Kasumi-1 (cell line): ENCODE measurements at regions not wholly inside any gene's neighbourhood (a gene's known extent, or its start where the extent isn't known, plus 50 kb on each side); places are given as distances from the start of the nearest gene placed in this dataset.
A peak's percentile ranks its signal among the peaks of the same experiment; 100 is the strongest.

ENCODE experiments used
- DNase-seq, 2 experiments: peaks; one replicate each; lab custom pipeline; 2025; lab: John Stamatoyannopoulos, UW

DNA sequence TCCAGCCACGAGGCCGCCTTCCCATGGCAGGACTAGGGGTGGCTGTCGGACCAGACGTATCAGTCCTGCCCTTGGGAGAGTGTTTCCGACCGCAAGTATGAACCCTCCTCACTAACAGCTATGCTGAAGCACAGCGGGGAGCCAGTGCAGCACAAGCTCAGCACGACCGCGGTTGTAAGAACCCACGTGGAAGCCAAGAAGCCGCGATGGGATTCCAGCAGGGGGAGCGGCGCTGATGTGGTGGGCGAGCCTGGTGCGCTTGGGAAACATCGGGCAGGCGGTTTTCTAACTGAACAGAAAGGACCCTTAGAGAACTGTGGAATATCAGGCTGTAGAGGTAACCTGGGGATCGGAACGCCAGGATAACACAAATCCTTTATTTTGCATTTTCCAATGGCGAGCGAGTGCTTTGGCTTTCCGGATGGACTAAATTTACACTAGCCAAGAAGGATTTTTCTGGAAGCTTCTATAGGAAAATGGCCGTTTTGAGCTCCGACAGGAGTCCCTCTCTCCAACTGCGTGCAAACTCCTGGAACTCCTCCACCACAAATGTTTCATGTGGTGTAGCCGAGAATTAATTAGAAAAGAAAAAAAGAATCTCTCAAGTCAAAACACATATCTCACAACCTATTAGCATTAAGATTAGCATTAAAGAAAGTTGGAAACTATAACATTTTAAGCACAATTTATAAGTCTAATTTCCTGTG is 132.0 kb upstream of the MYCN start:
- no peak for DNase-seq

DNA sequence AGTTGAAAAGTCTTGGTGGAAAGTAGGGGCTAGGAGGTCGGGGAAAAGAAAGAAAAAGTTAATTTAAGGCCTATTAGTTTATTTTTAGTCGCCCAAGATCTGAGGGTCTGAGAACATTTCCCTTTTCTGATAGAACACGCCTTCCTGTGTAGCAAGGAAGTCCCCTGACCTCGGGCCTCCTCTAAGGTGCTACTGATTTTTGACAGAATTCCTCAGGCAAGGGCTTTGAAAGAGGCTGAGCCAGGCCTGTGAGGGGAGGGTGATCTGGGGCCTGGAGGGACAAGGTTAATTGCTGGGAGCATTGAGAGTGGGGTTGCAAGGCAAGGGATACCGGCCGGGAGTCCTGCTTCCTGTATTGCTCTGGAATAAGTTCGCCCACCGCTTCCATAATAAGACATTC is 131.4 kb upstream of the MYCN start:
- peak in 1 of 2 experiments; percentile 2 for DNase-seq

DNA sequence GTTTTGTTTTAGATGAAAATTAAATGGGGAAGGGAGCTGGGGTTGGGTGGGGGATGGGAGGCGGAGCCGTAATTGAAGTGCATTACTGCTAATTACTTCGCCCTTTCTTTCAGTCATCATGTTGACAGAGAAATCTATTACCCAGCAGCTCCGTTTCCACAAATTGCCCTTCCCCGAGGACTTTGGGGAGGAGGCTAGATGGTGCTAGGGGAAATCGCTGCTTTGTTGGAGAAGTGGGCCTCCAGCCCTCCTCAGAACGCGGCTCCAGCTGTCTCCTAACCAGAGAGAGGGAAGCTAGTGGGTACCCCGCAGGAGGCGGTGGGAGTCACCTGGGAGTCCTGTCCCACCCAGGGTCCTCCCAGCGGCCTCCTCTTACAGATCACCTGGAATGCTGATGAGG is 130.9 kb upstream of the MYCN start:
- DNase-seq = no peak

DNA sequence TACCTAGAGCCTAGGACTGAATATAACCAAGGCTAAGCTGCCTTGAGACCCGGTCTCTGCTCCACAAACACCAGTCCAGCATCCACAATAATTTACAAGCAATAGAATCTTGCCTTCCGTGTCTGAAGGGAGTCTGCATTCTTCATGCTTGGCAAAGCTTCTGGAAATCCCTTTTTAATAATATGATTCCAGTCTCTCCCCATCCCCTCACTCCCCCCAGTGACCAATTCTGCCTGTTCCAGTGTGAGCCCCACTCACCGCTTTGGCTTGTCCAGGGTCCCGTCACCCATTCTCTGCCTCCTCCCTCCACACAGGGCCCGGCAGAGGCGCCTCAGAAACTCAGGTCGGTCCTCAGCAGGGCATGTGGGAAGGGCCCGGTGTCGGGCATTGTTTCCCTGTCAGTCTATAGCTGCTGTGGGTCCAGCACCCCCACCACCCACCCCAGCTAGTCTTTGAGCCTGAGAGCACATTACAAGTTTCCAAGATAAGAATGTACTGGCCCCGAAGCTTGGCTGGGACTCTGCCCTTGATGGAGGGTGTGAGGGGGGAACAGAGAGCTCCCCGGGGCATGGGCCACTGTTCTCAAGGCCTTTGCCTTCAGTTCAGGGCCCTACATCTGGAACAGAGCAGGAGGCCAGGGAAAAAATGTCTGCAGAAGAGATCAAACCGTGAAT is 129.7 kb upstream of the MYCN start:
- DNase-seq = no peak

DNA sequence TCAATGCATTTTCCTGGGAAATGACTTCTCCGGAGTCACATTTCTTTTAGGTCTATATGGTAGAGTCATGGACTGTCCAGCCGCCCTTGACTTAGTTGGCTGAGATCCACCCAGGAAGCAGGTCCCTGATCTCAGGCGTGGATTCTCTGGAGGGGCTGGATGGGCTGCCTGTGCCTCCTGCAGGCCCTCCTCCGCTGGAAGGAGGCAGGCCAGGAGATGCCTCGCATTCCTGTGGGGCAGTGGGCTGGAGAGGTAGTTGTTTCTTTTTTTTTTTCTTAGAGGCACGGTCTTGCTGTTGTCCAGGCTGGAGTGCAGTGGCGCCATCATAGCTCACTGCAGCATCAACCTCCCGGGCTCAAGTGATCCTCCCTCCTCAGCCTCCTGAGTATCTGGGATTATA is 129.0 kb upstream of the MYCN start:
- no peak for DNase-seq

DNA sequence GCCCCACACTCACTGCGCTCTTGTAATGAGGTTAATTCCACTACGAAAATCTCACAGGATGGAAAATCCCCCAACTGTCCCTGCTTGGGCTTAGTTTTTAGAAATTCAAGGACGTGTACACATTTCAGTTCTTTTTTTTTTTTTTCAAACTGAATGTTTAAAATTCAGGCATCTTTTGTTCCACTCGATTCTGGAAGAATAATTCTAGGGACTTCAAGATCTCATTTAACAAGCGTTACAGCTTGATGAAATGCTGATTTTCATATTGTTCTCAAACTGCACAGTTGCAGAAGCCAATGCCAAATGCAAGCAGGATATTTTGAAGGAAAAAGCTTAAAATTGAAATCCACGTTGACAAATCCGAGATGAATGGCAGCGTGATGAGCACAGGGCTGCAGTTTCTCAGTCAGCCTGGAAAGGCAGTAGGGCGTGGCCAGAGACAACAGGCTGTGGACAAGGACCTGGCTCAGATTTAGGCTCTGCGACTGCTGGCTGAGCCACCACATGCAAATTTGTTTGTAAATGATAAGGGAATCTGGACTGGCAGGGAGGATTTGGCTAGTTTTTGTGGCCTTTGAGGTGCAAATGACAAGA is 128.1 kb upstream of the MYCN start:
- DNase-seq = no peak

DNA sequence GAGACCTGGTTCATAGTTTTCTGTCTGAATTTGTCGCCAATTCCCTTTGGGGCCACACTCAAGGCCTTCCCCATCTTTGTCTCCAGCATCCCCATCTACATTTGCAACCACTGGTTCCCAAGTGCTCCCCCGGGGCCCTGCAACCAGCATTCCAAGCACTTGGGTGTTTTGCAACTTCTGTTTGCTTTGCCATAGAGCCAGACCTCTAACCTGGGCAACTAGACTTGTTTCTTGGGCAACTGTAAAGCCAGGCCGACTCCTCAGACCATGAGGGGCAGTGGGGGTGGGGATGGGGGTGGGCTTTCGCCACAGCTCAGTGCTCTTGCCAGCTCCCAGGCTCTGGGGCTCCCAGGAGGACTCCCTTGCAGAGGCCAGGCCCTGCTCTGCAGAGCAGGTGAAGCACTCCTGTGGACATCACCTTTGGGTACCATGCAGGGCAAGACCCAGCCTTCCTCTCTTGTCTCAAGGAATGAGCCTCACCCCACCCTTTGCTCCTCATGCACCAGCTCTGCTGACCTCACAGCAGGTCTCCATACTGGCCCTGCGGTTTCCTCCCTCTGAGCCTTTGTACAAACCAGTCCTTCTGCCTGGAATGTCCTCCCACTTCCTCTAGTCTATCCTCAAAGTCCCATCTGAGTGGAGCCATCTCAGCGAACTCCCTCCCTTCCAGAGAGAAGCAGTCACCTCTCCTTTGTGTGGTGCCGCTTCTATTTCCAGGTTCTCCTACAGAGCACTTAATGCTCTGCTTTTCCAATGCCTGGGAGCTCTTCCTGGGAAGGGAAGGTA is 126.7 kb upstream of the MYCN start:
- DNase-seq = no peak

DNA sequence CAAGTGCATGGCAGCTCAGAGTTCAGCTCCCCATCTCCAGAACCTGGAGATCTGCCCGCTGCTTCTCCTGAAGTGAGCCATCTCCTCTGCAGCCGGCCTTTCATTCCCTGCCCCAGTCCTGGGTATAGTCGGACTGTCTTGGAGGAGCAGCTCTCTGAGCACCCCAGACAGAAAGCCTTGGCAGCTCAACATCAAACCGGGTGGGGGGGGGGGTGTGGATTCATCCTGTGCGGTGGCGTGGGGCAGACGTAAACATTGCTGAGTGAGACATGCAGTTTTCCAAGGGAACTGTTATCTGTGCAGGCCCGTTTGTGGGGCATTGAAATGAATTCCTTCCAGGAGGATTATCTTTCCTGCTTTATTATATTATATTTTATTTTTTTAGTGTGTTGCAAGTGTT is 125.9 kb upstream of the MYCN start:
- DNase-seq = no peak

DNA sequence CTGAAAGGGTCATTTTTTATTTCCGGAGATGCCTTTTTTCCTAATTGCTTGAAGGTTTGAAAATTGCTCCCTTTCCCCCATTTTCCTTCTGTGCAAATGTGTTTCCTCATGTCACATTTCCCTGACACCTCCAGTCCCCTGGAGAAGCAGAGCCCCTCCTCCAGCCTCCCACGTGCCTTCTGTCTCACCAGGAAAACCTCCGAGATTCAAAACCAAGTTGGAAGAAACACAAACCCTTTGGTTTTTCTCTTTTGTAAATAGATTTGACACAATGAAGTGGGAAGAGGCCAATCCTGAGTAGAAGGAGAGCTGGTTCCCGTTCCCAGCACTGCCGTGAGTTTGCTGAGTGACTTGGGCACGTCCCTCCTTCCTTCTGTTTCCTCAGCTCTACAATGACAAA is 125.4 kb upstream of the MYCN start:
- no peak for DNase-seq

DNA sequence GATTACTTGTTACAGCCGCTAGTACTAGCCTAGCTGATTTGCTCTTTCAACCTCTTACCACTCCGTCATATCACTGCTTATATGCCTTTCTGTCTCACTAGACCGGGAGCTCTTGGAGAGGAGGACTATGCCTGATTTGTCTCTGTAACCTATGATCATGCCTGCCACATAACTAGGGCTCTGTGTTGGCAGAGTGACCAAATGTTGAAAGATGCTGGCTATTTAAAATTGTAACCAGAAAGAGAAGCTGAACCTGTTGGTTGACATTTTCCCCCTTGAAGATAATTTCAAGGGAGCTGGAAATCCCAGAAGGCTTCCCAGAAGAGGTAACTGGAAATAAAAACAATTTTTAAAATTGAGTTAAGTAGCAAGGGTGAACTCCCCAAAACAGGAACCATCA is 124.1 kb upstream of the MYCN start:
- no peak for DNase-seq

DNA sequence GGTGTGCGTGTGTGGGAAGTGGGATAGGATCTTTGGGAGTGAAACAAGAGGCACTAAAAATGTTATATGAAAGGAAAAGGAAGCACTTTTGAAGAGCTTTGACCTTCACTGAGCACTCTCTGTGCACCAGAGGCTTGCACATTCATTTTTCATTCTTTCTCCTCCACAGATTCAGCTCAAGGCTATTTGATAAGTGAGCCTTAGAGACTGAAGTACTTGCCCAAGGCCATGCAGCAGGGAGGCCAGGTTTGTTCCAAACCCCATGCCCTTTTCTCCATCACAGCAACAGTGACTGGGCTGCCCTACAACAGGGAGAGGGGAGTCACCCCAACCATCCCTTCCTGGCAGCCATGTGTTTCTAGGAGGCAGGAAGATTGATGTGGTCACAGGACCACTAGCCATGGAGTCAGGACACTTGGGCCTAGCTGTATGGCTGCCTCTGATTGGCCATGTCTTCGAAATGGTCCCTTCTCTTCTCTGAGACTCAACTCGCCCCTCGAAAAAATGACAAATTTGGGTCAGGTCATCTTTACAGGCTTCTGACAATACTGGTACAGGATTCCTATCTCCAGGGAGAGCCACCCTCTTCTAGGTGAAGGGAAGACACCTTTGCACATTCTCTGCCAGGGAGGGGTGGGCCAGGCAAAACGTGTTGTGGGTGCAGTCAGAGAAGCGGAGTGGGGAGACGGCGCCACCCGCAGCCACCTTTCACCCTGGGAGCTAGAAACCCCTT is 123.5 kb upstream of the MYCN start:
- DNase-seq = no peak

DNA sequence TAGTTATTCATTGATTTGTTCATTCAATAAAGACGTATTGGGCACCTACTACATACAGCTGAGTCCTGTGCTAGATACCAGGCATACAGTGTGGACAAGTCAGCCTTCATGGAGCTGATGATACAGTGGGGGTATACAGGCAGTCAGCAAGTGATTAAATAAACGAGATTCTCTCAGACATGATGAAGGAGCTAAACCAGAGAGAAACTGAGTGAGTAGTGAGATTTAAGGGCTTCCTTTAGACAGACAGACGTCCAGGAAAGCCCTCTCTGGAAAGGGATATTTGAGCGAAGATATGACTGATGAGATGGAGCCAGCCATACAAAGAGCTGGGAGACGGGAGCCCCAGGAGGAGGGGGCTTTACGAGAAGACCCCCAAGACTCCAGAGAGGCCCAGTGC is 122.6 kb upstream of the MYCN start:
- no peak for DNase-seq

DNA sequence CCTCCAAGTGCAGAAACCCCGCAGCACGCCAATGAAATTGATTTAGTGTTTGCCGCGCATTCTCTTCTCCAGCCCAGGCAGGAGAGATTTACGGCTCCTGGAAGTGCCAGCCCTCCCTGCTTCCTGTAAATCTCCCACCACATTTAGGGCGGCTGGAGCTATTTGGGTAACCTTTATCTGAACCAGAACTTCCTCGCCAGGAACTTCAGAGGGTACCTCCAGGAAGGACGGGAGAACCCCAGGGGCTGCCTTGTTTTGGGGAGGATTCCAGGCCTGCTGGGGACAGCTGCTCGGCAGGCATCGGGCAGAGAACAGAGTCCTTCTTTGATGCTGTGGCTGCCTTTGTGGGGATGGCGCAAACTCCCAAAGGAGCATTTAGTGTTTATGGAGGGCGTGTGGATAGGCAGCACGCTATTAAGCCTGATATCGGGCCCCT is 122.0 kb upstream of the MYCN start:
- DNase-seq = no peak

DNA sequence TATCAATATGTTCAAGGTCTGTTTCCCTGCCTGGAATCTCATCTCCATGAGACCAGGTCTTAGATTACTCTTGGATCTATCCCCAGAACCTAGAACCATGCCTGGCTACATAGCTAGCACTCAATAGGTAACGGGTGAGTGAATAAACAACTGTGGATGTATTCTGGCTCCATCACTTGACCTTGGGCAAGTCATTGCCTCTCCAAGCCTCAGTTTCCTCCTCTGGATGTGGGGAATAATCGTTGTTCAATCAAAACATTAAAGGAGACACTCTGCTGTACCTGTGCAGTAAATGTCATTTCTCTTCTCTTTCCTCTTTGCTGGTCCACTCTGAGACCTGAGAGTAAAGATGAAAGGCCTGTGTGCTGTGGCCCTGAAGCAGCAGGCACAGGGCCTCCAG is 121.5 kb upstream of the MYCN start:
- no peak for DNase-seq

DNA sequence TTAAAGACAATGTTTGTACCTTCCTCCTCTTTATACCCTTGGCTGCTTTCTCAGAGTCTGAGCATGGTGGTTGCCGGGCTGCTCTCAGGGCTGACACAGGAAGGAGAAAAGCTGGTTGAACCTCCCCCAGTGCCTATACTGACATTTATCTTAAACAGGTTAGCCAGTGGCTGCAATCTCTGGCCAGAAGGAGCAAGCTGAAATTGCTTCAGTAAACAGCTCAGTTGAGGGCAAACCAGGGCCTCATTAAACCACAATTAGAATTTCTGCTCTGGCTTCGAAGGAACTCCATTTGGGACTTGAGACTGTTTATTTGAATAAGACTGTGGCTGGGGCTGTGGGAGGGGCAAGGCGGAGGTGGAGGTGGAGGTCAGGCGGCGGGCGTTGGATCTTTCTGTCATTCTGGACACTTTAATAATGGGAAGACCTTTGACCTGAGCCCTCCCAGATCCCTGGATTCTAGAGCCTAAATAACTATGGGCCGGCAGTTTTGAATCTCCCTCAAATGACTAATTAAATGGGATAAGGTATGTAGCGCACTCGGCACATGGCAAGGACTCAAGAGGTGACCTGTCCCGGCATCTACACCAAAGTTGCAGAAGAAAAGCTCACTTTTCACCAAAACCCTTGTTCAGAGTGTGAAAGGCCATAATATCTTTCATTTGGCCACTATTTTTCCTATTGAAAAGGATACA is 120.6 kb upstream of the MYCN start:
- no peak for DNase-seq

DNA sequence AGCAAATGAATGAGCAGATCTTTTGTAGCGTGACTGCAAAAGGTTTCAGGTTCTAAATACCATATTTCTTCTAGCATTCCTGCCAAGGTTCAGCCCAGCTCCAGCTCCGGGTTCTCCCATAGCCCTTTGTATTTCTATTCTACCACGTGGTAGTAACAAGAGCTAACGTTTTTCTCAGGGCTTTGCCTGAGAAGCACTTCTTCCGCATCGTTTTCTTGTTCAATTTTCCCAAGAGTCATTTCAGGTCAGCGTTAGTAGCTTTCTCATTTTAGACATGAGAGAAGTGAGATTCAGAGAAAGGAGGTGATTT is 120.1 kb upstream of the MYCN start:
- DNase-seq = no peak

DNA sequence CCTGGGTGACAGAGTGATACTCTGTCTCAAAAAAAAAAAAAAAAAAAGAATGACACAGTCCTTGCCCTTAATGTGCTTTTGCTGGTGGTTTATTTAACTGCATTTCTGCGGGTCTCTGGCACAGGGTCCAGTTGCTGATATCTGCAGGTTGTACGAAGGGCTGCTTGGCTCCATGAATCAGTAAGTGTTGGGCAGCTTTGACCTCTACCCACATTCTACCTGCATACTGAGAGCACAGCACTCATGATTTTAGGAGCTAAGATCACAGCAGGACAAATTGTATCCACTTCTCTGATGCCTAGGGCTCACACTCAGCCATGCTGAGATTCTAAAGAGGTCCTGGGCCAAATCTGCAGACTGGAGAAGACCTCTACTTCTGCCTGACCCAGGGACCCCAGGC is 119.4 kb upstream of the MYCN start:
- DNase-seq = no peak

DNA sequence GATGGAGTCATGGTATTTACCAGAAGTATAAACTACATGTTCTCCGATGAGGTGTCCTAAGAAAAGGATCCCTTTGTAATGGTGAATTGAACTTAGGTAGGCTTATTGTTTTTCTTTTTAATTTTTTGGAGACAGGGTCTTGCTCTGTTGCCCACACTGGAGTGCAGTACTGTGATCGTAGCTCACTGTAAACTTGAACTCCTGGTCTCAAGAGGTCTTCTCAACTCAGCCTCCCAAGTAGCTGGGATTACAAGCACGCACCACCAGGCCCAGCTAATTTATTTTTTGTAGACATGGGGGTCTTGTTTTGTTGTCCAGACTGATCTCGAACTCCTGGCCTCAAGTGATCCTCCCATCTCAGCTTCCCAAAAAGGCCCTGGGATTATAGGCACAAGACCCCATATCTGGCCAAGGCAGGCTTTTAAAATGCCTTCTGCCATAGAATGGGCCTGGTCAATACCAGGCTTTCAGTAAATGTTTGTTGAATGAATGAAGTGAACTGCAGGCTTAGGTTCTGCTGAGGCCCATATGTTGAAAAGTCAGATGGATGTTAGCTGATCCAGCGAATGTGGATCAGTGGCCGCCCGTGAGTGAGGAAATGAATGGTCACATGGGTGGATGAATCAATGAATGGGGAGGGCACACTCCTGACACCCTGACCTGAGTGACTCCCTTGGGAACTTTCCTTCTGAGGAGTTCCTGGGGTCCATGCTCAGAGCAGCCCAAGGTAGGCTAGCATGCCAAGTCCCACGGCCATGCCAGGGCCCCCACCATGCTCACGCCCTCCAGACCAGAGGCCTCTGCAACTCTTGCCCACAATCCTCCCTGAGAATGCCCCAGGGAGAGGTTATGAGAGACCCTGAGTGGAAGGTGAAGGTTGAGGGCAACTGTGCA is 118.0 kb upstream of the MYCN start:
- DNase-seq = no peak

DNA sequence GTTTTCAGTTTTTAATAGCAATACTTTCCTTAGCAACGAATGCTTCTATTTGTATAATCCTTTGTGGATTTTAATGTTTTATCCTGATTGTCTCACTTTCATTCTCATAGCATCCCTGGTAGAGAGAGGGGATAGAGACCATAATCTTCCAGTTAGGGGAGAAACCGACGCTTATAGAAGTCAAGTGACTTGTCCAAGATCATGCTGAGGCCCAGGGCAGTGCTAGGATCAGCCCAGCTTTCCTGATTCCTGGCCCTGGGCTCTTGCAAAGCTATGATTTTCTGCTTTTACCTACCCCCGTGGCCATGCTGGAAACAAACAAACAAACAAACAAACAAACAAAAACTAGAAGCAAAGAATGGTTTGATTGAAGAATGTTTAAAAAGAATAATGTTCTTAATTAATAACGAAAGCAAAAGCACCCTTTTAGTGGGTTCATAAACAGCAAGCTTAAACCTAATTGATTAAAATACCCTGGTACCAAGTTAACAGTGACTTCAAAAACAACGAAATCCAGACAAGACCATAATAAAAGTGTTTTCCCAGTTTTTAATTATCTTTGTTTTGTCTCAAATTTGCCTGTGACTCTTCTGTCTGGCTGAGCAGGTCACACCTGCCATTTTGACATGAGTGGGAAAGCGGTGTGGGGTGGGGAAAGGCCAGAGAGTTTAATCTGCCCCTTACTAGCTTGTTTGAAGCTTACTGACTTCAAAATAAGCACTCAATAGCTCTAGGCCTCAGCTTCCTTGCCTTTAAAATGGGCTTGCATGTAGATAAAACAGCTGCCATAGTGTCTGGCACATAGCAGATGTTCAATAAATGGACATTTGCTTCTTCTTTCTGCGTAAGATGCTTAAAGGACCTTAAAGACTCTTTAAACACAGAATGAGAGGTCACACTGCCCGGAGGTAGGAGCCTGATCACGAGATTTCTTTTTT is 116.6 kb upstream of the MYCN start:
- no peak for DNase-seq
